ENCODE measurements at regions not wholly inside any gene's neighbourhood (a gene's known extent, or its start where the extent isn't known, plus 50 kb on each side); places are given as distances from the start of the nearest gene placed in this dataset.
A peak's percentile ranks its signal among the peaks of the same experiment; 100 is the strongest.

GRCh38 chr9:114733816-114734215, 51.8 kb upstream of the TEX48 start:
- DNase-seq: peak in 1 of 5 experiments; percentile 21

- no peak for DNase-seq
Observed at GRCh38 chr9:114732823-114733222, 50.8 kb upstream of the TEX48 start.

All from T-helper 2 cell (primary cell).